ENCODE measurements at regions not wholly inside any gene's neighbourhood (a gene's known extent, or its start where the extent isn't known, plus 50 kb on each side); places are given as distances from the start of the nearest gene placed in this dataset.

GRCh38 chr11:15519911-15520310 lies 405.2 kb downstream of the INSC start:
- POLR2A ChIA-PET: no interaction called here

GRCh38 chr11:15523543-15523942 lies 408.8 kb downstream of the INSC start:
- H3K4me1 ChIP-seq (ENCODE audit: control insufficient read depth, insufficient read depth, low read length): no peaks in the 10 kb centered on the region
- no peak overlapping the region for H3K27ac ChIP-seq (ENCODE audit: low read length)
- no peak overlapping the region for H3K4me3 ChIP-seq (ENCODE audit: low read depth in 2 of 2, low read length in 2 of 2)
- BruUV-seq (replicated peaks): no TSS peak
- H3K9me3 ChIP-seq (ENCODE audit: control insufficient read depth, insufficient read depth, low read depth, low read length): no peaks in the 10 kb centered on the region
- in situ Hi-C loops (cut with HindIII; ENCODE audit: low pct_unique_long_range_greater_than_20kb, low sequenced_read_pairs) (no loop called here), intact Hi-C loops (cut with micrococcal nuclease; ENCODE audit: unreplicated experiment) (no loop called here)
- ATAC-seq (no peak), DNase-seq (ENCODE audit: low read depth, low spot score) (no peak)
- H3K36me3 ChIP-seq (ENCODE audit: control insufficient read depth, insufficient read depth, low read length): no peaks in the 10 kb centered on the region
- H3K27me3 ChIP-seq (ENCODE audit: control insufficient read depth, insufficient read depth, low read length): no peaks in the 10 kb centered on the region
- ChIA-PET POLR2A (no interaction called here), CTCF (no interaction called here)
- TF ChIP-seq SIN3A (IDR thresholded peaks at IDR 0.05; ENCODE audit: borderline replicate concordance, insufficient read depth, low read depth, low read length) (no peak), REST (IDR thresholded peaks at IDR 0.05; ENCODE audit: insufficient read depth in 1 of 2, low read depth in 2 of 2, low read length in 1 of 2) (no peak), CTCF (IDR thresholded peaks at IDR 0.05) (no peak), TCF7L2 (IDR thresholded peaks at IDR 0.05; ENCODE audit: low read depth, low read length) (no peak), POLR2AphosphoS5 (IDR thresholded peaks at IDR 0.05; ENCODE audit: low read depth, low read length) (no peak)

More at GRCh38 chr11:15519911-15520310, 405.2 kb downstream of the INSC start:
- no peaks in the 10 kb centered on the region for H3K36me3 ChIP-seq (ENCODE audit: control insufficient read depth, insufficient read depth, low read length)
- ATAC-seq: no peak
- intact Hi-C loops (cut with micrococcal nuclease; ENCODE audit: unreplicated experiment): no loop called here
- CTCF ChIA-PET: no interaction called here
- H3K4me3 ChIP-seq (ENCODE audit: low read depth in 2 of 2, low read length in 2 of 2): no peak overlapping the region
- no peak for TF ChIP-seq TCF7L2 (IDR thresholded peaks at IDR 0.05; ENCODE audit: low read depth, low read length)
- no peak for TF ChIP-seq SIN3A (IDR thresholded peaks at IDR 0.05; ENCODE audit: borderline replicate concordance, insufficient read depth, low read depth, low read length)
- no peaks in the 10 kb centered on the region for H3K4me1 ChIP-seq (ENCODE audit: control insufficient read depth, insufficient read depth, low read length)
- no peaks in the 10 kb centered on the region; the same call in 1 of the 2 replicates for H3K9me3 ChIP-seq (ENCODE audit: control insufficient read depth, insufficient read depth, low read depth, low read length)
- BruUV-seq (replicated peaks): no TSS peak
- DNase-seq (ENCODE audit: low read depth, low spot score): no peak
- no peaks in the 10 kb centered on the region for H3K27me3 ChIP-seq (ENCODE audit: control insufficient read depth, insufficient read depth, low read length)
- in situ Hi-C loops (cut with HindIII; ENCODE audit: low pct_unique_long_range_greater_than_20kb, low sequenced_read_pairs): no loop called here
- no peak overlapping the region for H3K27ac ChIP-seq (ENCODE audit: low read length)

GRCh38 chr11:15525582-15525981 lies 410.9 kb downstream of the INSC start:
- no peaks in the 10 kb centered on the region for H3K4me1 ChIP-seq (ENCODE audit: control insufficient read depth, insufficient read depth, low read length)
- no peak for ATAC-seq
- POLR2A ChIA-PET: no interaction called here
- DNase-seq (ENCODE audit: low read depth, low spot score): no peak
- CTCF ChIA-PET: no interaction called here
- no peaks in the 10 kb centered on the region for H3K36me3 ChIP-seq (ENCODE audit: control insufficient read depth, insufficient read depth, low read length)
- intact Hi-C loops (cut with micrococcal nuclease; ENCODE audit: unreplicated experiment): no loop called here
- in situ Hi-C loops (cut with HindIII; ENCODE audit: low pct_unique_long_range_greater_than_20kb, low sequenced_read_pairs): no loop called here
- BruUV-seq (replicated peaks): no TSS peak
- TF ChIP-seq SIN3A (IDR thresholded peaks at IDR 0.05; ENCODE audit: borderline replicate concordance, insufficient read depth, low read depth, low read length) (no peak), CTCF (IDR thresholded peaks at IDR 0.05) (no peak), REST (IDR thresholded peaks at IDR 0.05; ENCODE audit: insufficient read depth in 1 of 2, low read depth in 2 of 2, low read length in 1 of 2) (no peak), TCF7L2 (IDR thresholded peaks at IDR 0.05; ENCODE audit: low read depth, low read length) (no peak), POLR2AphosphoS5 (IDR thresholded peaks at IDR 0.05; ENCODE audit: low read depth, low read length) (no peak)
- no peaks in the 10 kb centered on the region for H3K9me3 ChIP-seq (ENCODE audit: control insufficient read depth, insufficient read depth, low read depth, low read length)
- no peaks in the 10 kb centered on the region for H3K27me3 ChIP-seq (ENCODE audit: control insufficient read depth, insufficient read depth, low read length)
- no peak overlapping the region for H3K27ac ChIP-seq (ENCODE audit: low read length)
- no peak overlapping the region for H3K4me3 ChIP-seq (ENCODE audit: low read depth in 2 of 2, low read length in 2 of 2)

Measured in Panc1 (cell line).